T-cell (primary cell): ENCODE measurements at regions not wholly inside any gene's neighbourhood (a gene's known extent, or its start where the extent isn't known, plus 50 kb on each side); places are given as distances from the start of the nearest gene placed in this dataset.

Experiments used
- ATAC-seq, 4 experiments: fragments of 200-7000 bp in 3 of 4; fragments of 150-1000 bp in 1 of 4; cut with Tn5 transposase; replicated peaks in 1 of 4; 1 replicate in 3 of 4; 2 replicates in 1 of 4; pipeline ENCODE4 v1.10.0; 2021; ENCODE audit warnings: moderate library complexity in 3 of 4, mild to moderate bottlenecking in 2 of 4, moderate number of reproducible peaks in 1 of 4
- CTCF ChIA-PET, 2 donors: fragments of 300-600 bp; sonication (Branson Sonifier 250); formaldehyde crosslinking; loops; one replicate each; lab custom pipeline; 2022; ENCODE audit warnings: antibody characterized with exemption in 2 of 2; lab: Charles Lee
- POLR2A ChIA-PET, 2 donors: fragments of 300-600 bp; sonication (Branson Sonifier 250); formaldehyde crosslinking; loops; one replicate each; lab custom pipeline; 2022; ENCODE audit warnings: antibody characterized with exemption in 2 of 2; lab: Charles Lee
- DNase-seq, 35 experiments: peaks; one replicate each; pipeline versions ENCODE4 v3.0.0 to v3.0.0-alpha.2; 2013 to 2023
- H3K27ac ChIP-seq: one replicate; pipeline ENCODE4 v1.5.1; 2013; ENCODE audit warnings: low read length
- H3K27me3 ChIP-seq, 2 experiments: replicated peaks in 1 of 2; 1 replicate in 1 of 2; 2 replicates in 1 of 2; pipeline versions ENCODE4 v1.6.1 to v1.7.0; 2013; ENCODE audit warnings: low read length in 1 of 2, mixed read lengths in 1 of 2; ENCODE audit not compliant: control insufficient read depth in 2 of 2, insufficient read depth in 2 of 2; ENCODE audit errors: extremely low read depth in 1 of 2
- H3K36me3 ChIP-seq, 2 donors: 1 replicate in 1 of 2; 2 replicates in 1 of 2; pipeline versions ENCODE4 v1.6.1 to v1.7.0; 2013; ENCODE audit warnings: low read length in 1 of 2; ENCODE audit not compliant: control insufficient read depth in 2 of 2, insufficient read depth in 1 of 2; ENCODE audit errors: extremely low read depth in 1 of 2
- H3K4me1 ChIP-seq, 2 experiments: 1 replicate in 1 of 2; 2 replicates in 1 of 2; pipeline versions ENCODE4 v1.6.1 to v1.7.0; 2013; ENCODE audit warnings: low read length in 2 of 2, mixed read lengths in 1 of 2; ENCODE audit not compliant: insufficient read depth in 2 of 2, control insufficient read depth in 1 of 2; ENCODE audit errors: extremely low read depth in 1 of 2
- H3K4me3 ChIP-seq, 2 donors: 1 replicate in 1 of 2; 2 replicates in 1 of 2; pipeline versions ENCODE4 v1.5.1 to v1.7.0; 2013; ENCODE audit warnings: mild to moderate bottlenecking in 2 of 2, low read length in 1 of 2, moderate library complexity in 1 of 2; ENCODE audit not compliant: control insufficient read depth in 1 of 2; ENCODE audit errors: extremely low read depth in 1 of 2
- H3K9me3 ChIP-seq: 2 replicates; pipeline ENCODE4 v1.7.0; 2013
- H3K27ac Mint-ChIP-seq, 2 donors: one replicate each; pipeline ENCODE4 v1.8.0; 2020 to 2021; ENCODE audit warnings: mild to moderate bottlenecking in 2 of 2, mixed read lengths in 2 of 2
- H3K27me3 Mint-ChIP-seq, 2 donors: one replicate each; pipeline ENCODE4 v1.8.0; 2021 to 2022; ENCODE audit warnings: mixed read lengths in 2 of 2
- H3K36me3 Mint-ChIP-seq: one replicate; pipeline ENCODE4 v1.8.0; 2021; ENCODE audit warnings: mixed read lengths
- H3K4me1 Mint-ChIP-seq, 3 donors: one replicate each; pipeline ENCODE4 v1.8.0; 2020 to 2022; ENCODE audit warnings: mixed read lengths in 3 of 3, mild to moderate bottlenecking in 1 of 3
- H3K4me3 Mint-ChIP-seq, 3 donors: one replicate each; pipeline ENCODE4 v1.8.0; 2020 to 2022; ENCODE audit warnings: mild to moderate bottlenecking in 3 of 3, mixed read lengths in 3 of 3, moderate library complexity in 3 of 3
- H3K9me3 Mint-ChIP-seq, 3 donors: one replicate each; pipeline ENCODE4 v1.8.0; 2020 to 2022; ENCODE audit warnings: mixed read lengths in 3 of 3
- WGBS: methylation state at CpG from one replicate; pipeline ENCODE4 v1.1.5; 2013; ENCODE audit warnings: missing lambda C conversion rate; ENCODE audit not compliant: insufficient coverage; 5-methylcytosine and 5-hydroxymethylcytosine counted together

- WGBS, result 100% methylated on average over 1 of the region's 3 CpGs
- no peaks in the 10 kb centered on the region for H3K9me3 ChIP-seq
- CTCF ChIA-PET, result no interaction called here
- Mint-ChIP-seq H3K36me3 (no peaks in the 10 kb centered on the region), H3K4me3 (no peak overlapping the region), H3K27me3 (peaks cover 4 to 7% of the 10 kb centered on the region in 2 donors), H3K9me3 (no peaks in the 10 kb centered on the region), H3K4me1 (no peaks in the 10 kb centered on the region), H3K27ac (no peak overlapping the region)
- H3K4me3 ChIP-seq, result no peak overlapping the region
- ATAC-seq (no peak), DNase-seq (no peak)
- no peak overlapping the region for H3K27ac ChIP-seq
- H3K4me1 ChIP-seq, result no peaks in the 10 kb centered on the region
- POLR2A ChIA-PET, result no interaction called here
- no peaks in the 10 kb centered on the region for H3K27me3 ChIP-seq
- no peaks in the 10 kb centered on the region for H3K36me3 ChIP-seq
Measured at GRCh38 chr5:96157841-96158291, 196.2 kb upstream of the ELL2 start.

GRCh38 chr5:96157077-96157780, 195.6 kb upstream of the ELL2 start:
- H3K36me3 ChIP-seq, result no peaks in the 10 kb centered on the region
- H3K36me3 Mint-ChIP-seq, result no peaks in the 10 kb centered on the region
- H3K9me3 ChIP-seq, result no peaks in the 10 kb centered on the region
- CTCF ChIA-PET, result no interaction called here
- H3K27me3 ChIP-seq, result no peaks in the 10 kb centered on the region
- peaks cover 4% of the 10 kb centered on the region in 2 donors for H3K27me3 Mint-ChIP-seq
- ATAC-seq, result no peak
- no peak overlapping the region for H3K27ac Mint-ChIP-seq
- no peak overlapping the region for H3K27ac ChIP-seq
- POLR2A ChIA-PET, result no interaction called here
- H3K9me3 Mint-ChIP-seq, result no peaks in the 10 kb centered on the region
- no peaks in the 10 kb centered on the region for H3K4me1 Mint-ChIP-seq
- H3K4me3 ChIP-seq, result no peak overlapping the region
- H3K4me3 Mint-ChIP-seq, result no peak overlapping the region
- no CpG with 5 or more reads among the region's 4 CpGs for WGBS
- DNase-seq, result no peak
- no peaks in the 10 kb centered on the region for H3K4me1 ChIP-seq

- no peaks in the 10 kb centered on the region for H3K4me1 ChIP-seq
- no peak overlapping the region for H3K4me3 ChIP-seq
- no peaks in the 10 kb centered on the region for H3K36me3 ChIP-seq
- H3K27ac ChIP-seq, result no peak overlapping the region
- no CpG with 5 or more reads among the region's 2 CpGs for WGBS
- H3K9me3 ChIP-seq, result no peaks in the 10 kb centered on the region
- Mint-ChIP-seq H3K4me3 (no peak overlapping the region), H3K27ac (no peak overlapping the region), H3K36me3 (no peaks in the 10 kb centered on the region), H3K27me3 (peaks cover 3% of the 10 kb centered on the region in 2 donors), H3K9me3 (no peaks in the 10 kb centered on the region), H3K4me1 (no peaks in the 10 kb centered on the region)
- no peaks in the 10 kb centered on the region for H3K27me3 ChIP-seq
- DNase-seq (no peak), ATAC-seq (no peak)
- CTCF ChIA-PET, result no interaction called here
- POLR2A ChIA-PET, result interaction anchor here in 1 of 2 donors (0.5 kb wide), 1 partner anchor 76 kb away, joined by 3 read pairs; no protein-coding TSS in a partner anchor
Measured at GRCh38 chr5:96155147-96155546, 193.5 kb upstream of the ELL2 start.

- 43% methylated on average over 2 of the region's 2 CpGs for WGBS
- H3K4me1 Mint-ChIP-seq, result no peaks in the 10 kb centered on the region
Measured at GRCh38 chr5:96151891-96152290, 190.2 kb upstream of the ELL2 start.

GRCh38 chr5:96150007-96150406, 188.4 kb upstream of the ELL2 start:
- H3K27ac ChIP-seq, result no peak overlapping the region
- Mint-ChIP-seq H3K27me3 (peaks cover 2 to 7% of the 10 kb centered on the region in 2 donors), H3K36me3 (no peaks in the 10 kb centered on the region), H3K4me3 (no peak overlapping the region), H3K27ac (no peak overlapping the region), H3K9me3 (no peaks in the 10 kb centered on the region), H3K4me1 (no peaks in the 10 kb centered on the region)
- no CpG with 5 or more reads among the region's 1 CpG for WGBS
- no peaks in the 10 kb centered on the region for H3K4me1 ChIP-seq
- H3K36me3 ChIP-seq, result no peaks in the 10 kb centered on the region
- H3K4me3 ChIP-seq, result no peak overlapping the region
- no peaks in the 10 kb centered on the region for H3K9me3 ChIP-seq
- ATAC-seq, result no peak
- ChIA-PET POLR2A (interaction anchor here in 1 of 2 donors (0.7 kb wide), 1 partner anchor 200 kb away, joined by 3 read pairs; no protein-coding TSS in a partner anchor), CTCF (interaction anchor here (0.6 to 1.1 kb wide), 2 partner anchors 34 to 135 kb away, joined by 3 read pairs; no protein-coding TSS in a partner anchor)
- DNase-seq, result no peak
- no peaks in the 10 kb centered on the region for H3K27me3 ChIP-seq

More at GRCh38 chr5:96151891-96152290, 190.2 kb upstream of the ELL2 start:
- Mint-ChIP-seq H3K4me3 (no peak overlapping the region), H3K36me3 (no peaks in the 10 kb centered on the region), H3K27me3 (peaks cover 2 to 7% of the 10 kb centered on the region in 2 donors), H3K27ac (no peak overlapping the region), H3K9me3 (no peaks in the 10 kb centered on the region)
- H3K4me1 ChIP-seq, result no peaks in the 10 kb centered on the region
- CTCF ChIA-PET, result interaction anchor here (0.6 kb wide), 2 partner anchors 73 to 295 kb away, joined by 3 to 5 read pairs; no protein-coding TSS in a partner anchor
- H3K36me3 ChIP-seq, result no peaks in the 10 kb centered on the region
- POLR2A ChIA-PET, result no interaction called here
- DNase-seq, result no peak
- H3K4me3 ChIP-seq, result no peak overlapping the region
- H3K27me3 ChIP-seq, result no peaks in the 10 kb centered on the region
- no peak overlapping the region for H3K27ac ChIP-seq
- no peak for ATAC-seq
- no peaks in the 10 kb centered on the region for H3K9me3 ChIP-seq

- Mint-ChIP-seq H3K4me1 (no peaks in the 10 kb centered on the region), H3K27ac (no peak overlapping the region), H3K4me3 (no peak overlapping the region), H3K36me3 (no peaks in the 10 kb centered on the region), H3K27me3 (peaks cover 2 to 8% of the 10 kb centered on the region in 2 donors), H3K9me3 (no peaks in the 10 kb centered on the region)
- no peak for DNase-seq
- Histone ChIP-seq H3K36me3 (no peaks in the 10 kb centered on the region), H3K4me1 (no peaks in the 10 kb centered on the region), H3K27ac (no peak overlapping the region), H3K4me3 (no peak overlapping the region), H3K27me3 (no peaks in the 10 kb centered on the region), H3K9me3 (no peaks in the 10 kb centered on the region)
- no CpG with 5 or more reads among the region's 1 CpG for WGBS
- ATAC-seq, result no peak
- POLR2A ChIA-PET, result interaction anchor here in 1 of 2 donors (0.7 kb wide), 1 partner anchor 200 kb away, joined by 3 read pairs; no protein-coding TSS in a partner anchor
- CTCF ChIA-PET, result interaction anchor here (0.6 to 1.1 kb wide), 2 partner anchors 34 to 135 kb away, joined by 3 read pairs; no protein-coding TSS in a partner anchor
Measured at GRCh38 chr5:96149546-96149945, 187.9 kb upstream of the ELL2 start.
